Pancreas (tissue), 10 donors: ENCODE measurements at regions not wholly inside any gene's neighbourhood (a gene's known extent, or its start where the extent isn't known, plus 50 kb on each side); places are given as distances from the start of the nearest gene placed in this dataset.
"Not testable (repeated sequence)": the region's sequence is repeated elsewhere in the genome, so short reads cannot be mapped to it uniquely, and the experiment has no call there.

ENCODE experiments used
- ATAC-seq, 4 donors: fragments of 200-7000 bp; cut with Tn5 transposase; one replicate each; pipeline versions ENCODE4 v1.8.0 to v1.9.1; 2020; ENCODE audit warnings: mild to moderate bottlenecking in 4 of 4, moderate library complexity in 4 of 4
- DNase-seq, 6 donors: peaks; one replicate each; pipeline ENCODE4 v3.0.0-alpha.2; 2020
- FAIRE-seq: peaks from 2 replicates; lab custom pipeline; 2012; peaks lifted over from hg19 to GRCh38; lab: Jason Lieb, UNC
- H3K27ac ChIP-seq, 4 donors: fragments of 200-600 bp; sonication (generic); 1 replicate in 3 of 4; 2 replicates in 1 of 4; pipeline versions ENCODE4 v1.5.0 to v1.8.0; 2020
- H3K27me3 ChIP-seq, 4 donors: fragments of 200-600 bp; one replicate each; pipeline ENCODE4 v1.8.0; 2021
- H3K36me3 ChIP-seq, 3 donors: fragments of 200-600 bp; sonication (generic) in 1 of 3; one replicate each; pipeline versions ENCODE4 v1.5.0 to v1.8.0; 2020 to 2021
- H3K4me1 ChIP-seq, 3 donors: fragments of 200-600 bp; one replicate each; pipeline ENCODE4 v1.8.0; 2021
- H3K4me3 ChIP-seq, 4 donors: fragments of 200-600 bp; sonication (generic) in 2 of 4; one replicate each; pipeline versions ENCODE4 v1.5.0 to v1.8.0; 2020 to 2021
- H3K9me3 ChIP-seq, 4 donors: fragments of 200-600 bp; one replicate each; pipeline ENCODE4 v1.8.0; 2021
- WGBS, 2 donors: extraction: QIAGEN DNeasy Blood & Tissue Kit; methylation state at CpG; one replicate each; pipeline ENCODE4 v1.1.7; 2013; 5-methylcytosine and 5-hydroxymethylcytosine counted together
- intact Hi-C, 3 donors: fragments of 100-400 bp; cut with DNase I; formaldehyde crosslinking; loops; one replicate each; pipeline versions ENCODE4 v1.11.1 to v1.14.2; 2022
- donor health status: healthy with polysubstance abuse.
- donor health status: DM: no; HTN: no; CAD: no; lungs with moderate emphysema.
- donor health status: DM: no; HTN: no; CAD: no.
- donor health status: control.
- donor health status: control.
- donor health status: Bipolar disorder and iron deficiency.
- donor health status: DM: yes; HTN: yes; CAD: no.
- donor health status: DM: no; HTN: no; CAD: no.
- donor health status: DM: no; HTN: no; CAD: no.
- donor health status: DM: yes; HTN: yes; CAD: no.

GRCh38 chr16:88184566-88185355 is 198.0 kb upstream of the ZNF469 start:
- 83 to 88% methylated on average over 25 to 36 of the region's 36 CpGs for WGBS, 2 donors
- H3K4me1 ChIP-seq, ATAC-seq, H3K27me3 ChIP-seq, H3K4me3 ChIP-seq, H3K36me3 ChIP-seq, FAIRE-seq, intact Hi-C loops, H3K9me3 ChIP-seq, H3K27ac ChIP-seq: not testable (repeated sequence)
- DNase-seq: peak in 1 of 6 donors; percentile 17

GRCh38 chr16:88185406-88185805 is 197.4 kb upstream of the ZNF469 start:
- 86 to 91% methylated on average over 7 to 8 of the region's 9 CpGs for WGBS, 2 donors
- H3K27ac ChIP-seq, ATAC-seq, intact Hi-C loops, H3K9me3 ChIP-seq, FAIRE-seq, H3K4me1 ChIP-seq, H3K36me3 ChIP-seq, DNase-seq, H3K27me3 ChIP-seq, H3K4me3 ChIP-seq: not testable (repeated sequence)

GRCh38 chr16:88185976-88186888 is 196.5 kb upstream of the ZNF469 start:
- H3K4me3 ChIP-seq, intact Hi-C loops, FAIRE-seq: not testable (repeated sequence)

GRCh38 chr16:88186889-88187870 is 195.6 kb upstream of the ZNF469 start:
- H3K4me1 ChIP-seq, H3K4me3 ChIP-seq, intact Hi-C loops, DNase-seq, H3K27ac ChIP-seq, ATAC-seq, H3K27me3 ChIP-seq, FAIRE-seq, H3K36me3 ChIP-seq, H3K9me3 ChIP-seq: not testable (repeated sequence)
- 62 to 77% methylated on average over 15 to 21 of the region's 27 CpGs for WGBS, 2 donors

More at GRCh38 chr16:88185976-88186888, 196.5 kb upstream of the ZNF469 start:
- ATAC-seq: peak in 2 of 4 donors; percentile 57 to 72
- peak in 1 of 6 donors; percentile 5 for DNase-seq
- H3K27me3 ChIP-seq, H3K27ac ChIP-seq, H3K36me3 ChIP-seq, H3K4me1 ChIP-seq, H3K9me3 ChIP-seq: not testable (repeated sequence)
- WGBS, 2 donors: 64 to 69% methylated on average over 53 to 54 of the region's 55 CpGs

- H3K4me1 ChIP-seq, H3K9me3 ChIP-seq, intact Hi-C loops, H3K36me3 ChIP-seq, H3K4me3 ChIP-seq, FAIRE-seq, ATAC-seq, DNase-seq, H3K27ac ChIP-seq, H3K27me3 ChIP-seq: not testable (repeated sequence)
- WGBS, 2 donors: 75 to 79% methylated on average over 8 to 13 of the region's 13 CpGs
These were observed 194.4 kb upstream of the ZNF469 start for GRCh38 chr16:88188171-88188895.

GRCh38 chr16:88190592-88191095 is 192.1 kb upstream of the ZNF469 start:
- not testable (repeated sequence) for H3K9me3 ChIP-seq, DNase-seq, H3K4me3 ChIP-seq, FAIRE-seq, H3K4me1 ChIP-seq, ATAC-seq, H3K27me3 ChIP-seq, H3K27ac ChIP-seq, H3K36me3 ChIP-seq
- WGBS, 2 donors: 67 to 81% methylated on average over 3 of the region's 3 CpGs
- intact Hi-C loops: loop anchor here in 2 of 3 donors (10.0 kb wide), 2 partner anchors 214 to 244 kb away; no protein-coding TSS in a partner anchor

- intact Hi-C loops: loop anchor here in 2 of 3 donors (10.0 kb wide), 2 partner anchors 214 to 244 kb away; no protein-coding TSS in a partner anchor
- not testable (repeated sequence) for H3K9me3 ChIP-seq, DNase-seq, H3K36me3 ChIP-seq, ATAC-seq, H3K4me3 ChIP-seq, FAIRE-seq, H3K27me3 ChIP-seq, H3K4me1 ChIP-seq, H3K27ac ChIP-seq
- 74 to 78% methylated on average over 9 of the region's 9 CpGs for WGBS, 2 donors
These were observed 191.6 kb upstream of the ZNF469 start for GRCh38 chr16:88191168-88191567.
